ENCODE measurements at regions not wholly inside any gene's neighbourhood (a gene's known extent, or its start where the extent isn't known, plus 50 kb on each side); places are given as distances from the start of the nearest gene placed in this dataset.
A peak's percentile ranks its signal among the peaks of the same experiment; 100 is the strongest.
"Not testable (repeated sequence)": the region's sequence is repeated elsewhere in the genome, so short reads cannot be mapped to it uniquely, and the experiment has no call there.

DNA sequence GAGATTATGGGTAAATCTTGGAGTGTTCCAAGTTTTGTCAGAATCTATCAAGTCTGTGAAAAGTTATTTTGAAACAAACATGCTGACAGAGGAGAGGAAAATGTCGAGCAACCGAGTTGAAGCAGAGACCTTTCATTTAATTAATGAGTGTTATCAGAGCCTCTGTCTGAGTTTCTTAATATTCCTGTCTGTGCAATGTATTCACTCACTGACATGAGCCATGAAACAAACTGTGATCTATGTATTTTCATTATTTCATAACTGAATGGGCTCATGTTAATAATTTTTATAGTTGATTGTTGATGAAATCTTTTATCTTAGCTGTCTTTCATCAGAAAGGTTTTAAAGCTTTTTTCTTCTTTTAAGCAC lies 144.2 kb upstream of the FAR2 start:
- H3K27ac Mint-ChIP-seq: no peak overlapping the region
- peaks cover 4% of the 10 kb centered on the region for H3K36me3 Mint-ChIP-seq
- H3K9me3 Mint-ChIP-seq: no peaks in the 10 kb centered on the region
- no peak overlapping the region for H3K4me3 Mint-ChIP-seq
- H3K4me1 Mint-ChIP-seq (ENCODE audit: unreplicated experiment): no peaks in the 10 kb centered on the region
- no peaks in the 10 kb centered on the region for H3K27me3 Mint-ChIP-seq
- no peak for DNase-seq (ENCODE audit: extremely low spot score, unreplicated experiment)
- TF ChIP-seq, protein P1, sequence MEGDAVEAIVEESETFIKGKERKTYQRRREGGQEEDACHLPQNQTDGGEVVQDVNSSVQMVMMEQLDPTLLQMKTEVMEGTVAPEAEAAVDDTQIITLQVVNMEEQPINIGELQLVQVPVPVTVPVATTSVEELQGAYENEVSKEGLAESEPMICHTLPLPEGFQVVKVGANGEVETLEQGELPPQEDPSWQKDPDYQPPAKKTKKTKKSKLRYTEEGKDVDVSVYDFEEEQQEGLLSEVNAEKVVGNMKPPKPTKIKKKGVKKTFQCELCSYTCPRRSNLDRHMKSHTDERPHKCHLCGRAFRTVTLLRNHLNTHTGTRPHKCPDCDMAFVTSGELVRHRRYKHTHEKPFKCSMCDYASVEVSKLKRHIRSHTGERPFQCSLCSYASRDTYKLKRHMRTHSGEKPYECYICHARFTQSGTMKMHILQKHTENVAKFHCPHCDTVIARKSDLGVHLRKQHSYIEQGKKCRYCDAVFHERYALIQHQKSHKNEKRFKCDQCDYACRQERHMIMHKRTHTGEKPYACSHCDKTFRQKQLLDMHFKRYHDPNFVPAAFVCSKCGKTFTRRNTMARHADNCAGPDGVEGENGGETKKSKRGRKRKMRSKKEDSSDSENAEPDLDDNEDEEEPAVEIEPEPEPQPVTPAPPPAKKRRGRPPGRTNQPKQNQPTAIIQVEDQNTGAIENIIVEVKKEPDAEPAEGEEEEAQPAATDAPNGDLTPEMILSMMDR (conservative IDR thresholded peaks at IDR 0.05): no peak

- H3K4me1 Mint-ChIP-seq (ENCODE audit: unreplicated experiment): no peaks in the 10 kb centered on the region
- TF ChIP-seq, protein P1 (conservative IDR thresholded peaks at IDR 0.05): no peak
- H3K4me3 Mint-ChIP-seq: no peak overlapping the region
- H3K36me3 Mint-ChIP-seq: no peaks in the 10 kb centered on the region
- no peaks in the 10 kb centered on the region for H3K9me3 Mint-ChIP-seq
- no peak for DNase-seq (ENCODE audit: extremely low spot score, unreplicated experiment)
- no peak overlapping the region for H3K27ac Mint-ChIP-seq
- H3K27me3 Mint-ChIP-seq: no peaks in the 10 kb centered on the region
Measured at GRCh38 chr12:29008786-29009185, 140.3 kb upstream of the FAR2 start.

GRCh38 chr12:29012673-29013072 lies 136.4 kb upstream of the FAR2 start:
- H3K4me3 Mint-ChIP-seq: no peak overlapping the region
- DNase-seq (ENCODE audit: extremely low spot score, unreplicated experiment): no peak
- TF ChIP-seq, protein P1 (conservative IDR thresholded peaks at IDR 0.05): no peak
- no peak overlapping the region for H3K27ac Mint-ChIP-seq
- H3K9me3 Mint-ChIP-seq: no peaks in the 10 kb centered on the region
- no peaks in the 10 kb centered on the region for H3K27me3 Mint-ChIP-seq
- H3K36me3 Mint-ChIP-seq: no peaks in the 10 kb centered on the region
- no peaks in the 10 kb centered on the region for H3K4me1 Mint-ChIP-seq (ENCODE audit: unreplicated experiment)

DNA sequence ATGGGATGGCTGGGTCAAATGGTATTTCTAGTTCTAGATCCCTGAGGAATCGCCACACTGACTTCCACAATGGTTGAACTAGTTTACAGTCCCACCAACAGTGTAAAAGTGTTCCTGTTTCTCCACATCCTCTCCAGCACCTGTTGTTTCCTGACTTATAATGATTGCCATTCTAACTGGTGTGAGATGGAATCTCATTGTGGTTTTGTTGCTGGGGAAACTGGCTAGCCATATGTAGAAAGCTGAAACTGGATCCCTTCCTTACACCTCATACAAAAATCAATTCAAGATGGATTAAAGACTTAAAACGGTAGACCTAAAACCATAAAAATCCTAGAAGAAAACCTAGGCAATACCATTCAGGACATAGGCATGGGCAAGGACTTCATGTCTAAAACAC lies 131.5 kb upstream of the FAR2 start:
- not testable (repeated sequence) for H3K36me3 Mint-ChIP-seq; H3K9me3 Mint-ChIP-seq; H3K4me3 Mint-ChIP-seq; DNase-seq (ENCODE audit: extremely low spot score, unreplicated experiment); H3K27me3 Mint-ChIP-seq; H3K27ac Mint-ChIP-seq; H3K4me1 Mint-ChIP-seq (ENCODE audit: unreplicated experiment)

DNA sequence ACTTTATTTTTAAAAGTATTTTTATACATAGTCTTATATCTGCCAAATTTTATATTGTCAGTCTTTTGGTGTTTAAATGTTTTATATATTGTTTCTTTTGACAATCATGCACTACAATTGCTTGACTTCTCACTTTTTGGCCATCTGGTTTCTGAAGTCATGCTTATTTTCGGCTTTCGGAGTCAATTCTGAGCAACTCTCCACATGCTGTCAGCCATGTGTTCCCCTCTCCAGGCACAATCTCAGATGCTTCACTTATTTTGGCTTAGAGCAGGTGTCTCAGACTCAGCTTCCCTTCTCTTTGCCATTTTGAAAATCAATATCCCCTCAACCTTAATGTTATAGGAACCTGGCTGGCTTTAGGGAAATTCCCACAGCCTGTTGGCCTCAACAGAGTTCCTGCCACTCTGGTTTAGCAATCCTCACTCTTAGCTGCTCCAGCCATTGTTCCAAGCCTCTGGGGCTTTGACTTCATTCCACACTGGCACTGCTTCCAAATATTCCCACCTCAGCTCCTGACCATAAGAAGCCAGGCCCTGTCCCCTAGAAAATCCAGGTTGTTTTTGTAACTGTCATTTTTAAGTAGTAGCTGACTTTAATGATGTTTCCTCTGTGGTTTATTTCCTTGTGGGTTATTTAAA lies 125.5 kb upstream of the FAR2 start:
- H3K27me3 Mint-ChIP-seq: peaks cover 5% of the 10 kb centered on the region
- H3K36me3 Mint-ChIP-seq: peaks cover 4% of the 10 kb centered on the region
- TF ChIP-seq, protein P1 (conservative IDR thresholded peaks at IDR 0.05): no peak
- DNase-seq (ENCODE audit: extremely low spot score, unreplicated experiment): no peak
- H3K4me1 Mint-ChIP-seq (ENCODE audit: unreplicated experiment): peaks cover 5% of the 10 kb centered on the region
- H3K4me3 Mint-ChIP-seq: no peak overlapping the region
- H3K9me3 Mint-ChIP-seq: no peaks in the 10 kb centered on the region
- no peak overlapping the region for H3K27ac Mint-ChIP-seq

DNA sequence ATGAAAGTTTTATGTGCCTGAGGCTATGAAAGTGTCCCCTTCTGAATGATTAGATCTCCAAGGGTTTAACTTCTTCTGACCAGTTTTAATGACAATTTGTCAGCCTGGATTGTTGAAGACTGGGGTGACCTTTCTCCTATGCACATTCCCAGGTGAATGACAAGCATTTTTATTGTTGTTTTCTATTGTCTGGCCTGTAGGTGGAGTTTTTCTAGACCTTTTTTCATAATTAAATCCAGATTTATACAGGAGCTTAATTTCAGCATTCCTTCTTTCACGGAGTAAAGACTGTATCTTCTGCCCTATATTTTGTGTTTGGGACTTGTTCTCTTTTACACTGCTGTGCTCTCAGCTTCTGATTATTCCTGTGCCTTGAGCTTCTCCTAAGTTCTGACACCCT lies 125.0 kb upstream of the FAR2 start:
- Mint-ChIP-seq H3K27me3 (peaks cover 5% of the 10 kb centered on the region), H3K36me3 (peaks cover 4% of the 10 kb centered on the region), H3K4me1 (ENCODE audit: unreplicated experiment) (peaks cover 5% of the 10 kb centered on the region), H3K4me3 (no peak overlapping the region), H3K27ac (no peak overlapping the region), H3K9me3 (no peaks in the 10 kb centered on the region)
- DNase-seq (ENCODE audit: extremely low spot score, unreplicated experiment): no peak
- TF ChIP-seq, protein P1 (conservative IDR thresholded peaks at IDR 0.05): peak; percentile 42

Measured in type B pancreatic cell (in vitro differentiated cells).